GM18499 (cell line): ENCODE measurements at regions not wholly inside any gene's neighbourhood (a gene's known extent, or its start where the extent isn't known, plus 50 kb on each side); places are given as distances from the start of the nearest gene placed in this dataset.

Experiments
- ATAC-seq: cut with Tn5 transposase; IDR thresholded peaks from one replicate; pipeline ENCODE4 v1.9.1; 2021; ENCODE audit warnings: moderate number of reproducible peaks; ENCODE audit not compliant: insufficient read depth, unreplicated experiment

GRCh38 chr2:152907046-152907445 lies 188.6 kb downstream of the ARL6IP6 start:
- no peak for ATAC-seq

GRCh38 chr2:152894051-152894450 lies 175.6 kb downstream of the ARL6IP6 start:
- no peak for ATAC-seq

GRCh38 chr2:152890736-152891135 lies 172.3 kb downstream of the ARL6IP6 start:
- ATAC-seq, result no peak

GRCh38 chr2:152883951-152884487 lies 165.6 kb downstream of the ARL6IP6 start:
- ATAC-seq, result no peak

- no peak for ATAC-seq
Observed at GRCh38 chr2:152881527-152881926, 163.1 kb downstream of the ARL6IP6 start.

GRCh38 chr2:152879275-152879674 lies 160.9 kb downstream of the ARL6IP6 start:
- ATAC-seq, result no peak

GRCh38 chr2:152875701-152876695 lies 157.6 kb downstream of the ARL6IP6 start:
- no peak for ATAC-seq

- ATAC-seq, result no peak
Observed at GRCh38 chr2:152874955-152875354, 156.5 kb downstream of the ARL6IP6 start.

GRCh38 chr2:152870239-152870638 lies 151.8 kb downstream of the ARL6IP6 start:
- ATAC-seq, result no peak

- no peak for ATAC-seq
Observed at GRCh38 chr2:152867397-152867796, 149.0 kb downstream of the ARL6IP6 start.

GRCh38 chr2:152864601-152865149 lies 146.3 kb downstream of the ARL6IP6 start:
- ATAC-seq, result no peak

GRCh38 chr2:152863826-152864225 lies 145.4 kb downstream of the ARL6IP6 start:
- no peak for ATAC-seq

GRCh38 chr2:152861349-152861942 lies 143.0 kb downstream of the ARL6IP6 start:
- ATAC-seq, result no peak

- no peak for ATAC-seq
Observed at GRCh38 chr2:152858594-152859265, 140.3 kb downstream of the ARL6IP6 start.

- no peak for ATAC-seq
Observed at GRCh38 chr2:152846697-152847470, 128.5 kb downstream of the ARL6IP6 start.

GRCh38 chr2:152835674-152836073 lies 117.3 kb downstream of the ARL6IP6 start:
- ATAC-seq, result no peak

GRCh38 chr2:152827944-152828343 lies 109.5 kb downstream of the ARL6IP6 start:
- ATAC-seq, result no peak

- no peak for ATAC-seq
Observed at GRCh38 chr2:152826581-152827279, 108.3 kb downstream of the ARL6IP6 start.

GRCh38 chr2:152825834-152826233 lies 107.4 kb downstream of the ARL6IP6 start:
- ATAC-seq, result no peak
